H1 (cell line): ENCODE measurements at regions not wholly inside any gene's neighbourhood (a gene's known extent, or its start where the extent isn't known, plus 50 kb on each side); places are given as distances from the start of the nearest gene placed in this dataset.

Experiments used
- CTCF ChIA-PET: fragments of 300-600 bp; sonication (Branson Sonifier 250); formaldehyde crosslinking; loops from one replicate; lab custom pipeline; 2021; ENCODE audit not compliant: partially characterized antibody; lab: Charles Lee
- POLR2A ChIA-PET: fragments of 300-600 bp; sonication (Branson Sonifier 250); formaldehyde crosslinking; loops from one replicate; lab custom pipeline; 2021; ENCODE audit warnings: inconsistent platforms; ENCODE audit not compliant: partially characterized antibody; lab: Charles Lee
- DNase-seq, 2 experiments: peaks; one replicate each; pipeline versions ENCODE4 v3.0.0 to v3.0.0-alpha.2; 2010 to 2022; ENCODE audit warnings: low spot score in 2 of 2, low read depth in 1 of 2, mixed read lengths in 1 of 2
- FAIRE-seq: peaks from 2 replicates; lab custom pipeline; 2011; peaks lifted over from hg19 to GRCh38; lab: Jason Lieb, UNC
- H2AFZ ChIP-seq: 2 replicates; pipeline ENCODE4 v1.8.1; 2012; ENCODE audit warnings: low read length, inconsistent platforms
- H2AK5ac ChIP-seq: 2 replicates; pipeline ENCODE4 v1.6.1; 2013; ENCODE audit warnings: low read depth, low read length
- H2BK120ac ChIP-seq: replicated peaks from 2 replicates; pipeline ENCODE3; 2013; ENCODE audit warnings: low read depth, low read length, inconsistent platforms
- H2BK12ac ChIP-seq: 2 replicates; pipeline ENCODE4 v1.6.1; 2013; ENCODE audit warnings: low read depth, low read length
- H2BK15ac ChIP-seq: 2 replicates; pipeline ENCODE4 v1.6.1; 2013; ENCODE audit warnings: low read length
- H2BK20ac ChIP-seq: 2 replicates; pipeline ENCODE4 v1.6.1; 2013; ENCODE audit warnings: low read length
- H2BK5ac ChIP-seq: 2 replicates; pipeline ENCODE4 v1.6.1; 2013; ENCODE audit warnings: low read depth, low read length
- H3K14ac ChIP-seq: 2 replicates; pipeline ENCODE4 v1.6.1; 2013; ENCODE audit warnings: inconsistent platforms; ENCODE audit not compliant: insufficient read length
- H3K18ac ChIP-seq: 2 replicates; pipeline ENCODE4 v1.6.1; 2013; ENCODE audit warnings: low read length; ENCODE audit errors: extremely low read depth
- H3K23ac ChIP-seq: 2 replicates; pipeline ENCODE4 v1.6.1; 2013; ENCODE audit warnings: inconsistent platforms; ENCODE audit not compliant: insufficient read length
- H3K23me2 ChIP-seq: 2 replicates; pipeline ENCODE4 v1.6.1; 2013; ENCODE audit warnings: low read depth, low read length
- H3K27ac ChIP-seq: 2 replicates; pipeline ENCODE4 v1.6.1; 2011; ENCODE audit warnings: low read depth, low read length, inconsistent platforms
- H3K27me3 ChIP-seq, 4 experiments: replicated peaks in 1 of 4; 1 replicate in 1 of 4; 2 replicates in 3 of 4; pipeline versions ENCODE4 v1.6.1 to v1.8.1; 2011 to 2013; ENCODE audit warnings: low read length in 3 of 4, mild to moderate bottlenecking in 3 of 4, inconsistent platforms in 2 of 4, mixed read lengths in 2 of 4, moderate library complexity in 1 of 4; ENCODE audit not compliant: control insufficient read depth in 3 of 4, insufficient read depth in 3 of 4; ENCODE audit errors: extremely low read depth in 1 of 4
- H3K36me3 ChIP-seq, 4 experiments: 2 replicates each; pipeline versions ENCODE4 v1.6.1 to v1.8.1; 2011 to 2013; ENCODE audit warnings: mild to moderate bottlenecking in 4 of 4, low read length in 3 of 4, moderate library complexity in 2 of 4, control low read depth in 1 of 4, inconsistent platforms in 1 of 4; ENCODE audit not compliant: insufficient read depth in 4 of 4, control insufficient read depth in 2 of 4
- H3K4ac ChIP-seq: replicated peaks from 2 replicates; pipeline ENCODE3; 2013; ENCODE audit warnings: low read length, low read depth, mixed read lengths, inconsistent platforms; ENCODE audit not compliant: insufficient read length
- H3K4me1 ChIP-seq, 4 experiments: replicated peaks in 1 of 4; 1 replicate in 1 of 4; 2 replicates in 3 of 4; pipeline versions ENCODE4 v1.6.1 to v1.8.1; 2011 to 2013; ENCODE audit warnings: low read length in 3 of 4, inconsistent platforms in 2 of 4, mixed read lengths in 1 of 4; ENCODE audit not compliant: insufficient read depth in 4 of 4, control insufficient read depth in 3 of 4
- H3K4me2 ChIP-seq, 2 experiments: 2 replicates each; pipeline versions ENCODE4 v1.6.1 to v1.8.1; 2011 to 2013; ENCODE audit warnings: low read depth in 2 of 2, low read length in 2 of 2, control low read depth in 1 of 2, inconsistent platforms in 1 of 2, mild to moderate bottlenecking in 1 of 2; ENCODE audit not compliant: insufficient read depth in 1 of 2
- H3K4me3 ChIP-seq, 4 experiments: fragments of 200-600, 300-600 bp in 1 of 4; sonication (generic), shearing (Covaris generic), sonication (Bioruptor Twin) in 1 of 4; 2 replicates each; pipeline versions ENCODE4 v1.5.1 to v1.8.1; 2011 to 2016; ENCODE audit warnings: low read length in 4 of 4, low read depth in 3 of 4, control low read depth in 2 of 4, inconsistent platforms in 2 of 4, mild to moderate bottlenecking in 2 of 4, mixed read lengths in 1 of 4, moderate library complexity in 1 of 4; ENCODE audit not compliant: insufficient read depth in 2 of 4; ENCODE audit errors: extremely low read depth in 1 of 4
- H3K56ac ChIP-seq: replicated peaks from 2 replicates; pipeline ENCODE3; 2013; ENCODE audit warnings: low read depth, mild to moderate bottlenecking, mixed read lengths, low read length, inconsistent platforms; ENCODE audit not compliant: insufficient read length
- H3K79me1 ChIP-seq: 2 replicates; pipeline ENCODE4 v1.6.1; 2013; ENCODE audit warnings: low read depth, low read length, control low read depth
- H3K79me2 ChIP-seq, 2 experiments: 2 replicates each; pipeline versions ENCODE4 v1.6.1 to v1.8.1; 2012 to 2013; ENCODE audit warnings: low read length in 2 of 2, mild to moderate bottlenecking in 2 of 2, inconsistent platforms in 1 of 2; ENCODE audit not compliant: insufficient read depth in 2 of 2, control insufficient read depth in 1 of 2
- H3K9ac ChIP-seq, 4 experiments: replicated peaks in 1 of 4; 1 replicate in 1 of 4; 2 replicates in 3 of 4; pipeline versions ENCODE4 v1.6.1 to v1.8.1; 2011 to 2013; ENCODE audit warnings: low read depth in 3 of 4, low read length in 3 of 4, control low read depth in 2 of 4, mild to moderate bottlenecking in 2 of 4, moderate library complexity in 2 of 4, inconsistent platforms in 1 of 4; ENCODE audit errors: extremely low read depth in 1 of 4
- H3K9me3 ChIP-seq, 2 experiments: 2 replicates each; pipeline versions ENCODE4 v1.6.1 to v1.8.1; 2012 to 2013; ENCODE audit warnings: mild to moderate bottlenecking in 2 of 2, moderate library complexity in 2 of 2, control low read depth in 1 of 2, inconsistent platforms in 1 of 2, low read depth in 1 of 2, low read length in 1 of 2, mixed read lengths in 1 of 2; ENCODE audit not compliant: insufficient read depth in 2 of 2
- H4K20me1 ChIP-seq, 2 experiments: replicated peaks in 1 of 2; 2 replicates each; pipeline versions ENCODE3 to v1.8.1; 2011 to 2013; ENCODE audit warnings: inconsistent platforms in 2 of 2, low read length in 2 of 2, mild to moderate bottlenecking in 1 of 2; ENCODE audit not compliant: insufficient read depth in 2 of 2, control insufficient read depth in 1 of 2
- H4K5ac ChIP-seq: 2 replicates; pipeline ENCODE4 v1.6.1; 2013; ENCODE audit warnings: low read length, low read depth, mixed read lengths, inconsistent platforms; ENCODE audit not compliant: insufficient read length
- H4K8ac ChIP-seq: 2 replicates; pipeline ENCODE4 v1.8.0; 2013; ENCODE audit warnings: mild to moderate bottlenecking, moderate library complexity, low read length, inconsistent platforms; ENCODE audit not compliant: insufficient read depth; ENCODE audit errors: extremely low read depth
- H4K91ac ChIP-seq: replicated peaks from 2 replicates; pipeline ENCODE3; 2013; ENCODE audit warnings: low read length, mixed read lengths, inconsistent platforms; ENCODE audit not compliant: insufficient read length
- CREB1 ChIP-seq: IDR thresholded peaks from 2 replicates; pipeline ENCODE4 v1.6.1; 2012; ENCODE audit warnings: inconsistent platforms
- EP300 ChIP-seq, 2 experiments: IDR thresholded peaks; 1 replicate in 1 of 2; 2 replicates in 1 of 2; pipeline ENCODE4 v1.6.1; 2011 to 2012; ENCODE audit warnings: low read depth in 2 of 2, low read length in 2 of 2, mild to moderate bottlenecking in 2 of 2, borderline replicate concordance in 1 of 2, inconsistent platforms in 1 of 2, moderate library complexity in 1 of 2
- FOSL1 ChIP-seq: IDR thresholded peaks from 2 replicates; pipeline ENCODE4 v1.6.1; 2011; ENCODE audit warnings: mild to moderate bottlenecking, low read depth, low read length, moderate library complexity; ENCODE audit not compliant: insufficient read depth
- JUND ChIP-seq: IDR thresholded peaks from 2 replicates; pipeline ENCODE4 v1.6.1; 2011; ENCODE audit warnings: mild to moderate bottlenecking, improper control_type of control experiment, low read length
- KDM4A ChIP-seq: IDR thresholded peaks from one replicate; pipeline ENCODE4 v1.7.1; 2012; ENCODE audit warnings: low read depth, mild to moderate bottlenecking, moderate library complexity, low read length, inconsistent platforms; ENCODE audit not compliant: severe bottlenecking
- POU5F1 ChIP-seq: IDR thresholded peaks from 2 replicates; pipeline ENCODE4 v1.6.1; 2011; ENCODE audit warnings: low read depth, mild to moderate bottlenecking, low read length, moderate library complexity
- RXRA ChIP-seq: IDR thresholded peaks from 2 replicates; pipeline ENCODE4 v1.6.1; 2011; ENCODE audit warnings: low read depth, mild to moderate bottlenecking, low read length, moderate library complexity; ENCODE audit not compliant: insufficient read depth
- SP2 ChIP-seq: IDR thresholded peaks from 2 replicates; pipeline ENCODE4 v1.6.1; 2012; ENCODE audit warnings: mild to moderate bottlenecking, low read length, inconsistent platforms
- SP4 ChIP-seq: IDR thresholded peaks from 2 replicates; pipeline ENCODE4 v1.6.1; 2012; ENCODE audit warnings: low read length, inconsistent platforms
- YY1 ChIP-seq: IDR thresholded peaks from 2 replicates; pipeline ENCODE4 v1.6.1; 2011; ENCODE audit warnings: low read depth, mild to moderate bottlenecking, low read length
- WGBS, 2 experiments: shearing (Covaris generic) in 1 of 2; methylation state at CpG; one replicate each; pipeline versions ENCODE4 v1.1.6 to v1.1.7; 2013 to 2015; ENCODE audit warnings: low lambda C conversion rate in 2 of 2, mixed read lengths in 2 of 2, inconsistent platforms in 1 of 2, low coverage in 1 of 2, missing lambda C conversion rate in 1 of 2; ENCODE audit not compliant: insufficient replicate concordance in 2 of 2, insufficient coverage in 1 of 2, insufficient read length in 1 of 2; ENCODE audit errors: extremely low coverage in 1 of 2, missing lambda C conversion rate in 1 of 2; 5-methylcytosine and 5-hydroxymethylcytosine counted together
- TF ChIP-seq, protein P1 (sequence below): IDR thresholded peaks from 2 replicates; pipeline ENCODE4 v1.6.1; 2012; ENCODE audit warnings: inconsistent platforms

DNA sequence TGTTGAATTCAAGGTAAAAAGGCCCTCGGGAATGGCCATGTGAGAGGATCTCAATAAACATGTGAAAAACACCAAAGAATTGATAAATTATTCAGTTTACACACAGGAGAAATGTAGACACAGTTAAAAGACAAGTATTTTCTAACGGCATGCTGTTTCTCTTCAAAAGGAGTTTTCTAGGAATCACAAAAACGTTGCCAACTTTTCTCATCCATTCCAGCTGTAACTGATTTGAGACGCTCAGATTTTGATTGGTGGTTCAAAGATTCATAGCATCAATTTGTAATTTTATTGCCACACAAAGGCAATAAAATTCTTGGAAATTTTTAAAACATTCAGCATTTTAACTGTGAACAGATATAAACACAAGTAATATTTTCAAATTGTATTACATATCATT, 384.9 kb upstream of the PFKP start:
- H2AK5ac ChIP-seq: no peak overlapping the region
- no peak overlapping the region for H3K56ac ChIP-seq
- no peak overlapping the region for H3K4me2 ChIP-seq
- no peak overlapping the region for H3K14ac ChIP-seq
- H2BK5ac ChIP-seq: no peak overlapping the region
- H3K79me2 ChIP-seq: no peaks in the 10 kb centered on the region
- no peak overlapping the region for H2AFZ ChIP-seq
- H3K27me3 ChIP-seq: no peaks in the 10 kb centered on the region
- ChIA-PET POLR2A (no interaction called here), CTCF (interaction anchor here (0.6 kb wide), 1 partner anchor 557 kb away, joined by 5 read pairs; no protein-coding TSS in a partner anchor)
- no peaks in the 10 kb centered on the region for H3K4me1 ChIP-seq
- H2BK15ac ChIP-seq: no peak overlapping the region
- H3K27ac ChIP-seq: no peak overlapping the region
- FAIRE-seq (no peak), DNase-seq (no peak)
- no peak overlapping the region for H2BK20ac ChIP-seq
- H4K5ac ChIP-seq: no peak overlapping the region
- no peak overlapping the region for H2BK120ac ChIP-seq
- no peak overlapping the region for H3K4ac ChIP-seq
- WGBS, 2 experiments: 92% methylated on average over 4 of the region's 4 CpGs; no CpG with 5 or more reads in 1 of the 2 experiments
- TF ChIP-seq RXRA (no peak), POU5F1 (no peak), EP300 (IDR thresholded peaks at IDR 0.05; ENCODE audit: borderline replicate concordance in 1 of 2, low read depth in 2 of 2, low read length in 2 of 2) (no peak), FOSL1 (no peak), CREB1 (no peak), SP4 (no peak), JUND (no peak), SP2 (no peak), KDM4A (no peak), YY1 (no peak)
- TF ChIP-seq, protein P1, sequence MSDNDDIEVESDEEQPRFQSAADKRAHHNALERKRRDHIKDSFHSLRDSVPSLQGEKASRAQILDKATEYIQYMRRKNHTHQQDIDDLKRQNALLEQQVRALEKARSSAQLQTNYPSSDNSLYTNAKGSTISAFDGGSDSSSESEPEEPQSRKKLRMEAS: no peak
- no peaks in the 10 kb centered on the region for H3K79me1 ChIP-seq
- H3K23ac ChIP-seq: no peak overlapping the region
- H3K18ac ChIP-seq: no peak overlapping the region
- no peak overlapping the region for H4K8ac ChIP-seq
- no peaks in the 10 kb centered on the region for H4K20me1 ChIP-seq
- no peaks in the 10 kb centered on the region for H3K9me3 ChIP-seq
- no peak overlapping the region for H3K4me3 ChIP-seq
- H3K36me3 ChIP-seq: no peaks in the 10 kb centered on the region
- no peak overlapping the region for H2BK12ac ChIP-seq
- H3K9ac ChIP-seq: no peak overlapping the region
- no peak overlapping the region for H4K91ac ChIP-seq
- no peaks in the 10 kb centered on the region for H3K23me2 ChIP-seq
